Testis (tissue), 2 donors: ENCODE measurements at regions not wholly inside any gene's neighbourhood (a gene's known extent, or its start where the extent isn't known, plus 50 kb on each side); places are given as distances from the start of the nearest gene placed in this dataset.

Source experiments
- DNase-seq: peaks from one replicate; pipeline ENCODE4 v3.0.0-alpha.2; 2019
- H3K27ac ChIP-seq, 2 donors: fragments of 200-600 bp; sonication (generic); one replicate each; pipeline ENCODE4 v1.5.1; 2019
- H3K27me3 ChIP-seq: fragments of 200-600 bp; sonication (generic); one replicate; pipeline ENCODE4 v1.5.1; 2019
- H3K36me3 ChIP-seq: fragments of 200-600 bp; sonication (generic); one replicate; pipeline ENCODE4 v1.5.1; 2017; ENCODE audit warnings: low read depth; ENCODE audit errors: missing control alignments
- H3K4me1 ChIP-seq: fragments of 200-600 bp; sonication (generic); one replicate; pipeline ENCODE4 v1.5.1; 2019
- H3K4me3 ChIP-seq, 2 donors: fragments of 200-600 bp; sonication (generic); one replicate each; pipeline ENCODE4 v1.5.1; 2017 to 2019
- H3K9me3 ChIP-seq: fragments of 200-600 bp; sonication (generic); one replicate; pipeline ENCODE4 v1.5.1; 2017
- POLR2A ChIP-seq: fragments of 450-650 bp; IDR thresholded peaks from one replicate; pipeline ENCODE4 v1.6.1; 2017; ENCODE audit warnings: antibody characterized with exemption, mild to moderate bottlenecking, moderate library complexity
- WGBS, 2 donors: methylation state at CpG; one replicate each; pipeline ENCODE4 v1.1.5; 2018; 5-methylcytosine and 5-hydroxymethylcytosine counted together
- intact Hi-C: fragments of 100-400 bp; cut with DNase I; formaldehyde crosslinking; loops from one replicate; pipeline ENCODE4 v1.15.1; 2023; ENCODE audit warnings: low total_unique reads
- TF ChIP-seq, protein P1 (sequence below), 3 experiments: fragments of 450-650 bp in 2 of 3; fragments of 200-600 bp in 1 of 3; sonication (generic) in 1 of 3; IDR thresholded peaks; one replicate each; pipeline ENCODE4 v1.5.1; 2016 to 2019; ENCODE audit warnings: antibody characterized with exemption in 3 of 3, mild to moderate bottlenecking in 2 of 3, moderate library complexity in 1 of 3

DNA sequence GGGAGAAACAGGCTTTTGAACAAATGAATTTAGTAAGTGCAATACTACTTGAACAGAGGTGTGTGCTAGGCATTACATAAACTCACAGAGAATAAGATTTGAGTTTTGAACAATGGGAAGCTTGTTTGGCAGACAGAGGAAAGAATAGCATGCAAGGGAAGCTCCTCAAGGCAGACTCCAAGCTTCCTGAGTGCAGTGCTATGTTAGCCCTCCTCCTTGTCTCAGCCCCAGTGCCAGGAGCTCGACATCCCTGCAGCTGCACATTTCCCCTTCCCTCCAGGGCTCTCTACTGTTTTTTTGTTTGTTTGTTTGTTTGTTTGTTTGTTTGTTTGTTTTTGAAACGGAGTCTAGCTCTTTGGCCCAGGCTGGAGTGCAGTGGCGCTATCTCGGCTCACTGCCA is 237.5 kb downstream of the IPMK start:
- no peak for DNase-seq
- 61 to 75% methylated on average over 4 of the region's 4 CpGs for WGBS, 2 donors
- H3K27ac ChIP-seq: no peak overlapping the region
- H3K4me1 ChIP-seq: no peaks in the 10 kb centered on the region
- intact Hi-C loops: no loop called here
- H3K9me3 ChIP-seq: no peaks in the 10 kb centered on the region
- H3K27me3 ChIP-seq: no peaks in the 10 kb centered on the region
- no peak for TF ChIP-seq POLR2A
- TF ChIP-seq, protein P1, sequence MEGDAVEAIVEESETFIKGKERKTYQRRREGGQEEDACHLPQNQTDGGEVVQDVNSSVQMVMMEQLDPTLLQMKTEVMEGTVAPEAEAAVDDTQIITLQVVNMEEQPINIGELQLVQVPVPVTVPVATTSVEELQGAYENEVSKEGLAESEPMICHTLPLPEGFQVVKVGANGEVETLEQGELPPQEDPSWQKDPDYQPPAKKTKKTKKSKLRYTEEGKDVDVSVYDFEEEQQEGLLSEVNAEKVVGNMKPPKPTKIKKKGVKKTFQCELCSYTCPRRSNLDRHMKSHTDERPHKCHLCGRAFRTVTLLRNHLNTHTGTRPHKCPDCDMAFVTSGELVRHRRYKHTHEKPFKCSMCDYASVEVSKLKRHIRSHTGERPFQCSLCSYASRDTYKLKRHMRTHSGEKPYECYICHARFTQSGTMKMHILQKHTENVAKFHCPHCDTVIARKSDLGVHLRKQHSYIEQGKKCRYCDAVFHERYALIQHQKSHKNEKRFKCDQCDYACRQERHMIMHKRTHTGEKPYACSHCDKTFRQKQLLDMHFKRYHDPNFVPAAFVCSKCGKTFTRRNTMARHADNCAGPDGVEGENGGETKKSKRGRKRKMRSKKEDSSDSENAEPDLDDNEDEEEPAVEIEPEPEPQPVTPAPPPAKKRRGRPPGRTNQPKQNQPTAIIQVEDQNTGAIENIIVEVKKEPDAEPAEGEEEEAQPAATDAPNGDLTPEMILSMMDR (IDR thresholded peaks at IDR 0.05): no peak
- H3K4me3 ChIP-seq: no peak overlapping the region
- H3K36me3 ChIP-seq: no peaks in the 10 kb centered on the region

DNA sequence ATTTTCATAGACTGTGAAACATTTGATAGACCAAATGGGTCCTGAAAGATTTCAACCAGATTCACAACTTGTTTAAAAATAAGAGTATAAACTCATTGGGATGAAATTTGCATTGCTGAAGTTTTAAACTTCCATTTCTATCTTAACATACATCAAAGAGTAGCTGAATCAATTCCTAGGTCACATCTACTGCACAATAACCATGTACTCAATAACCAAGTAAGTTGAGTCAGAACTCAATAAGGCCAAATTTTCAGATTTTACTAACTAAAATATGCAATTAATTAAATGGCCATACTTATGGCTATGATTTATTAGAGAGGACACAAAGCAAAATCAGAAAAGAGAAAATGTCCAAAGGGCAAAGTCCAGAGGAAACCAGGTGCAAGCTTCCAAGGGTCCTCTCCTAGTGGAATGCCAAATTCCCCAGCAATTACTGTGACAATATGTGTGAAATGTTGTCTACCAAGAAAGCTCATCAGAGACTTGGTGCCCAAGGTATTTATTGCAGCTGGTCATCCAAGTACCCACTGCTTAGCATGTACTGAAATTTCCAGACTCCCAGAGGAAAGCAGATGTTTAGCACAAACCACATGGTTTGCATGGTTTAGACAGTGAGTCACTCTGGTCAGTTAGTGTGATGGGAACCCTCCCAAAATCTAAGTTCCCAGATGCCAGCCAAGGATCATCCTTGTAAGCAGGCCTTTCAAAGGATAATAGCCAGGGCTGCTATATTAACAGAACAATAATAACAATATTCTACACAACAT is 238.9 kb downstream of the IPMK start:
- DNase-seq: no peak
- H3K4me3 ChIP-seq: no peak overlapping the region
- H3K27me3 ChIP-seq: no peaks in the 10 kb centered on the region
- no peaks in the 10 kb centered on the region for H3K36me3 ChIP-seq
- intact Hi-C loops: no loop called here
- H3K9me3 ChIP-seq: no peaks in the 10 kb centered on the region
- TF ChIP-seq POLR2A: no peak
- TF ChIP-seq, protein P1 (IDR thresholded peaks at IDR 0.05): no peak
- H3K27ac ChIP-seq: no peak overlapping the region
- no peaks in the 10 kb centered on the region for H3K4me1 ChIP-seq

DNA sequence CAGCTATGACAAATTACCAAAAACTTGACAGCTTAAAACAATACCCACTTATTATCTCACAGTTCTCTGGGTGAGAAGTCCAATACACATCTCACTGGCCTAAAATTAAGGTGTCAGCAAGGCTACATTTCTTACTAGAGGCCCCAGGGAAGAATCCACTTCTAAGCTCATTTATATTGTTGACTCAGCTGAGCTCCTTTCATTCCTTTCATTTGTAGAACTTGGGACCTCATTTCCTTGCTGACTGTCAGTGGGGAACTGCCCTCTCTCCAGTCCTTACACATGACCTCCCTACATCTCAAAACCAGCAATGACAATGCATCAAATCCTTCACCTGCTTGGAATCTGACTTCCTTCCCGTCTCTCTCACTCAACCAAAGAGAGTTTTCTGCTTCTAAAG is 240.3 kb downstream of the IPMK start:
- DNase-seq: no peak
- intact Hi-C loops: no loop called here
- 76 to 80% methylated on average over 1 of the region's 1 CpG for WGBS, 2 donors

DNA sequence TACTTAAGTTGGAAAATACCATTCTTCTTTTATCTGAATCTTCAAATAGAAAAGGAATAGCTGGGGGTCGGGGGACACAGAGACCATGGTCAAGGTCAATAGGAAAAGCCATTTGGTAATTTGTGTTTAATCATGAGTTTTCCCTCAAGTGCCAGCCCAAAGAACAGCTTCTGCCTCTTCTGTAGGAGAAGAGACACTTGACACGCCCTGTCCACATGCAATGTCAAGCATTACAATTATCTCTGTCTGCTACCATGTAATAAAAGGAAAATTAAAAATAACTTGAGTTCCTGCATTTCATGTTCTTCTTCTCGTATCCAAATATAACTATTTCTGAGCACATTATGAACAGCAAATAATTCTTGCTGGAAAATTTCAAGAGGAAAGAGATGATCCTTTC is 241.7 kb downstream of the IPMK start:
- DNase-seq: no peak
- Histone ChIP-seq H3K4me3 (no peak overlapping the region), H3K4me1 (no peaks in the 10 kb centered on the region), H3K36me3 (no peaks in the 10 kb centered on the region), H3K9me3 (no peaks in the 10 kb centered on the region), H3K27ac (no peak overlapping the region), H3K27me3 (no peaks in the 10 kb centered on the region)
- intact Hi-C loops: no loop called here
- 56 to 57% methylated on average over 3 of the region's 3 CpGs for WGBS, 2 donors
- TF ChIP-seq, protein P1 (IDR thresholded peaks at IDR 0.05): no peak
- TF ChIP-seq POLR2A: no peak

More for the DNA sequence above, 240.3 kb downstream of the IPMK start:
- no peaks in the 10 kb centered on the region for H3K4me1 ChIP-seq
- H3K4me3 ChIP-seq: no peak overlapping the region
- TF ChIP-seq POLR2A: no peak
- TF ChIP-seq, protein P1 (IDR thresholded peaks at IDR 0.05): no peak
- no peaks in the 10 kb centered on the region for H3K36me3 ChIP-seq
- no peaks in the 10 kb centered on the region for H3K9me3 ChIP-seq
- H3K27me3 ChIP-seq: no peaks in the 10 kb centered on the region
- no peak overlapping the region for H3K27ac ChIP-seq
